OCI-LY1 (cell line): ENCODE measurements at regions not wholly inside any gene's neighbourhood (a gene's known extent, or its start where the extent isn't known, plus 50 kb on each side); places are given as distances from the start of the nearest gene placed in this dataset.

Experiments used
- EZH2 ChIP-seq: fragments of 200-600 bp; sonication (generic), shearing (Covaris generic); IDR thresholded peaks from 2 replicates; pipeline ENCODE4 v1.8.0; 2017; ENCODE audit warnings: borderline replicate concordance, mixed run types, mild to moderate bottlenecking, antibody characterized with exemption, low read length, moderate library complexity, mixed read lengths
- TF ChIP-seq, protein P1 (sequence below): fragments of 200-600 bp; sonication (generic), shearing (Covaris generic); IDR thresholded peaks from 2 replicates; pipeline ENCODE4 v1.5.1; 2017; ENCODE audit warnings: mild to moderate bottlenecking, antibody characterized with exemption, low read length, moderate library complexity, mixed read lengths

DNA sequence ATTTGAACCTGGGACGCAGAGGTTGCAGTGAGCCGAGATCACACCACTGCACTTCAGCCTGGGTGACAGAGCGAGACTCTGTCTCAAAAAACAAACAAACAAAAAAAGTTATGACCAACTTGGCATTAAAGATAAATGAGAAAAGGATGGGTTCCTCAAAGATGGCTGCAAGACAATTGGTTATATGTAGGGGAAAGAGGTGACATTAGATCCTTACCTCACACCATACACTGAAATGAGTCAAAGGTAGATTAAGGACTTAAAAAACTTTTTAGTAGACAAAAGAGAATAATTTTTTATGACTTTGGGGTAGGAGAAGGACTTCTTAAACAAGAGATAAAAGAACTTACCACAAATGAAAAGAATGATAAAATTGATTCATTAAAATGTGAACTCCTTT lies 74.5 kb downstream of the SYF2 start:
- TF ChIP-seq, protein P1, sequence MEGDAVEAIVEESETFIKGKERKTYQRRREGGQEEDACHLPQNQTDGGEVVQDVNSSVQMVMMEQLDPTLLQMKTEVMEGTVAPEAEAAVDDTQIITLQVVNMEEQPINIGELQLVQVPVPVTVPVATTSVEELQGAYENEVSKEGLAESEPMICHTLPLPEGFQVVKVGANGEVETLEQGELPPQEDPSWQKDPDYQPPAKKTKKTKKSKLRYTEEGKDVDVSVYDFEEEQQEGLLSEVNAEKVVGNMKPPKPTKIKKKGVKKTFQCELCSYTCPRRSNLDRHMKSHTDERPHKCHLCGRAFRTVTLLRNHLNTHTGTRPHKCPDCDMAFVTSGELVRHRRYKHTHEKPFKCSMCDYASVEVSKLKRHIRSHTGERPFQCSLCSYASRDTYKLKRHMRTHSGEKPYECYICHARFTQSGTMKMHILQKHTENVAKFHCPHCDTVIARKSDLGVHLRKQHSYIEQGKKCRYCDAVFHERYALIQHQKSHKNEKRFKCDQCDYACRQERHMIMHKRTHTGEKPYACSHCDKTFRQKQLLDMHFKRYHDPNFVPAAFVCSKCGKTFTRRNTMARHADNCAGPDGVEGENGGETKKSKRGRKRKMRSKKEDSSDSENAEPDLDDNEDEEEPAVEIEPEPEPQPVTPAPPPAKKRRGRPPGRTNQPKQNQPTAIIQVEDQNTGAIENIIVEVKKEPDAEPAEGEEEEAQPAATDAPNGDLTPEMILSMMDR, result no peak
- TF ChIP-seq EZH2, result no peak
